H54 (cell line): ENCODE measurements at regions not wholly inside any gene's neighbourhood (a gene's known extent, or its start where the extent isn't known, plus 50 kb on each side); places are given as distances from the start of the nearest gene placed in this dataset.

Experiments
- DNase-seq: peaks from one replicate; pipeline ENCODE4 v3.0.0; 2011; ENCODE audit warnings: low spot score, mixed read lengths; ENCODE audit not compliant: insufficient read length
- FAIRE-seq: peaks from 3 replicates; lab custom pipeline; 2011; peaks lifted over from hg19 to GRCh38; lab: Jason Lieb, UNC
- POLR2A ChIP-seq: IDR thresholded peaks from 2 replicates; pipeline ENCODE4 v1.6.1; 2011; ENCODE audit warnings: low read depth, mild to moderate bottlenecking, low read length

- DNase-seq, result no peak
- TF ChIP-seq POLR2A, result no peak
- FAIRE-seq, result no peak
Measured at GRCh38 chr11:119505861-119506260, 82.9 kb upstream of the THY1 start.

GRCh38 chr11:119505071-119505470, 82.1 kb upstream of the THY1 start:
- DNase-seq, result no peak
- no peak for FAIRE-seq
- TF ChIP-seq POLR2A, result no peak

GRCh38 chr11:119504371-119504770, 81.4 kb upstream of the THY1 start:
- FAIRE-seq, result no peak
- no peak for TF ChIP-seq POLR2A
- no peak for DNase-seq

- DNase-seq, result no peak
Measured at GRCh38 chr11:119501777-119502405, 78.9 kb upstream of the THY1 start.

GRCh38 chr11:119497717-119498116, 74.7 kb upstream of the THY1 start:
- no peak for FAIRE-seq
- no peak for TF ChIP-seq POLR2A
- DNase-seq, result no peak

More at GRCh38 chr11:119501777-119502405, 78.9 kb upstream of the THY1 start:
- no peak for FAIRE-seq
- TF ChIP-seq POLR2A, result no peak

- FAIRE-seq, result no peak
- no peak for DNase-seq
- TF ChIP-seq POLR2A, result no peak
Measured at GRCh38 chr11:119496997-119497396, 74.0 kb upstream of the THY1 start.

GRCh38 chr11:119496469-119496868, 73.5 kb upstream of the THY1 start:
- FAIRE-seq, result no peak
- no peak for DNase-seq
- no peak for TF ChIP-seq POLR2A

GRCh38 chr11:119493712-119494111, 70.7 kb upstream of the THY1 start:
- FAIRE-seq, result no peak
- no peak for TF ChIP-seq POLR2A
- DNase-seq, result no peak

- TF ChIP-seq POLR2A, result no peak
- DNase-seq (no peak), FAIRE-seq (no peak)
Measured at GRCh38 chr11:119491753-119492510, 69.0 kb upstream of the THY1 start.

GRCh38 chr11:119490253-119491006, 67.5 kb upstream of the THY1 start:
- DNase-seq (no peak), FAIRE-seq (no peak)
- TF ChIP-seq POLR2A, result no peak

- DNase-seq (no peak), FAIRE-seq (no peak)
- TF ChIP-seq POLR2A, result no peak
Measured at GRCh38 chr11:119489087-119489486, 66.1 kb upstream of the THY1 start.

- TF ChIP-seq POLR2A, result no peak
- FAIRE-seq (no peak), DNase-seq (no peak)
Measured at GRCh38 chr11:119488256-119488995, 65.5 kb upstream of the THY1 start.

- TF ChIP-seq POLR2A, result no peak
- FAIRE-seq, result no peak
- no peak for DNase-seq
Measured at GRCh38 chr11:119486691-119487259, 63.8 kb upstream of the THY1 start.
